H7 (cell line): ENCODE measurements at regions not wholly inside any gene's neighbourhood (a gene's known extent, or its start where the extent isn't known, plus 50 kb on each side); places are given as distances from the start of the nearest gene placed in this dataset.
"Not testable (repeated sequence)": the region's sequence is repeated elsewhere in the genome, so short reads cannot be mapped to it uniquely, and the experiment has no call there.

Source experiments
- DNase-seq: peaks from one replicate; pipeline ENCODE4 v3.0.0; 2012
- H3K27me3 ChIP-seq: 2 replicates; pipeline ENCODE4 v1.6.0; 2011; ENCODE audit warnings: mild to moderate bottlenecking, low read length; ENCODE audit not compliant: control insufficient read depth, insufficient read depth
- H3K36me3 ChIP-seq: replicated peaks from 2 replicates; pipeline ENCODE4 v1.5.1; 2011; ENCODE audit warnings: low read length; ENCODE audit not compliant: control insufficient read depth, insufficient read depth
- H3K4me3 ChIP-seq: 2 replicates; pipeline ENCODE4 v1.5.1; 2011; ENCODE audit warnings: low read depth, mild to moderate bottlenecking, control low read depth, low read length, moderate library complexity; ENCODE audit not compliant: insufficient read depth

DNA sequence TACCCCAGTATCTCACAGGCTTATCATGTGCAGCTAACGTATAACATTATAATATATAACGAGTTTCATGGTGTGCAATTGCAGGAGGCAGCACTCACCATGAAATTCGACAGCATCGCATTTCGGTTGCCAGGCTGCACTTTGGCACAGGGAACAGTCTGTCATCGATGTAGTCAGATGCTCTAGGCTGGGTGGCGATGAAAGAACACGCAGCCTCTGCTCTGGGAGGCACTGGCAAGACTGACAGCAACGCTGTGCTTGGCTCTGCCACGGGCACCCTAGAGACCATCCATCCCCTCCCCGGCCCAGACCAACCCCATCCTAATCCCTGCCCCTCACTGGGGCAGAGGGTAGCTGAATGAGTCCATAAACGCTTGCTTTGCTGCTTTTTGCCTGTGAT is 290.8 kb downstream of the MED10 start:
- Histone ChIP-seq H3K36me3 (no peaks in the 10 kb centered on the region), H3K4me3 (no peak overlapping the region), H3K27me3 (no peaks in the 10 kb centered on the region)
- no peak for DNase-seq

GRCh38 chr5:6086871-6087270 is 291.5 kb downstream of the MED10 start:
- H3K36me3 ChIP-seq: no peaks in the 10 kb centered on the region
- H3K4me3 ChIP-seq: no peak overlapping the region
- no peak for DNase-seq
- H3K27me3 ChIP-seq: no peaks in the 10 kb centered on the region

DNA sequence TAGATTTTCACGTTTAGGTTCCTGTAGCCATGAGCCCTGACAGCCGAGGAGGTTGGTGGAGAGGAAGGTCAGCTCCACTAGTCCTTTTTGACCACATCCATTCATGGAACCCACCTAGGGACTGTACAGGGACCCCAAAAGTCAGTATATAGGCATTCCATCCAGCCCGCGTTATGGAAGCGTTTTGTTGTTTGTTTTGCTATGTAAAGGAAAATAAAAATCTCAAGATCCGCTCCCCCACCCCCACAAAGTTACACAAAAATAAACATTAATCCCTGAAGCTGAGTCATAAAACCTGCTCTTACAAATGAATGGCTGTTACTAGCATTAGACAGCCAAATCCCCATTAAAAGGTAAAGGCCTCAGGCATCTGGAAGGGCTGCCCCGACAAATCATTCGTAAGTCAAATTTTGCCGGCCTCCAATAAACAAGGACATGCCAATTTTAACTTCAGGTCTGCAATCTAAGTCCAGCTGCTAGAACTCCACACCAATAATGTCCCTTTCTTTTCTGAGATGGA is 292.9 kb downstream of the MED10 start:
- Histone ChIP-seq H3K4me3 (no peak overlapping the region), H3K36me3 (no peaks in the 10 kb centered on the region), H3K27me3 (no peaks in the 10 kb centered on the region)
- no peak for DNase-seq

DNA sequence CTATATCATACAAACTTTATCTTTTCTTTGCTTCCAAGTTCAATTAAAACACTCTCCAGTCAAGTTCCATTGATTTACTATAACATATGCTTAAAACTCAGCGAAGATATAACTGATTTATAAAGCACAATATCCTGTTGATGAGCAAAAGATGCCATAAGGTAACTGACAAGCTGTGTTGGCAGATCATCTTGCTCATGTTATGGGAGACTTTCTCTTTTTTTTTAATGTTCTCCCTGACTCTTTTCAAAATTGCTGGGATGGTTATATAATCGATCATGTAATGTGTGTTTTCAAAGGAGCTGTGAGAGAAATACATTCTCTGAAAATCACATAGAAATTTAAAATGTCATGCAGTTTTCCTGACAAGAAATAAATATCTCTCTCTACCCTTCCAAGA is 293.5 kb downstream of the MED10 start:
- no peak for DNase-seq
- Histone ChIP-seq H3K27me3 (no peaks in the 10 kb centered on the region), H3K4me3 (no peak overlapping the region), H3K36me3 (no peaks in the 10 kb centered on the region)

DNA sequence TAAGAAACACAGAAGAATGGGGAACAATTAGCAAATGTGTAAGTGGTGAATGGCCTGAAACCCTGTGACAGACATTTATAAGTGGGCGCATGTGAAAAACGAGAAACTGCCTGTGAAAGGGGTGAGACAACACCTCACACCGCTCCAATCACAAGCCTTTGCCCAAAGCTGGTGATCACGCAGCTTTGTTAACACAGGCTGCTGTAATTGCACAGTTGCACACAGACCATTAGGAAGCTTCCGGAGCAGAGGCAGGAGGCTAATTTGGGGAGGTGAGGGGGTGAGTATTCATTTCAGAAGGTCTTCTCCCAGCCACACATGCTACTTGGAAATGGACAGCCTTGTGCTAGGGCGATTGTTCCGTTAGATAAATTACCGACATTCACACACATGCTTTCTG is 294.0 kb downstream of the MED10 start:
- no peak for DNase-seq
- Histone ChIP-seq H3K36me3 (no peaks in the 10 kb centered on the region), H3K27me3 (no peaks in the 10 kb centered on the region), H3K4me3 (no peak overlapping the region)

GRCh38 chr5:6083311-6083978 is 294.9 kb downstream of the MED10 start:
- no peak overlapping the region for H3K4me3 ChIP-seq
- H3K27me3 ChIP-seq: no peaks in the 10 kb centered on the region
- H3K36me3 ChIP-seq: no peaks in the 10 kb centered on the region
- DNase-seq: peak; percentile 35

- Histone ChIP-seq H3K36me3 (no peaks in the 10 kb centered on the region), H3K4me3 (no peak overlapping the region), H3K27me3 (no peaks in the 10 kb centered on the region)
- DNase-seq: no peak
These were observed 295.7 kb downstream of the MED10 start for GRCh38 chr5:6082685-6083084.

DNA sequence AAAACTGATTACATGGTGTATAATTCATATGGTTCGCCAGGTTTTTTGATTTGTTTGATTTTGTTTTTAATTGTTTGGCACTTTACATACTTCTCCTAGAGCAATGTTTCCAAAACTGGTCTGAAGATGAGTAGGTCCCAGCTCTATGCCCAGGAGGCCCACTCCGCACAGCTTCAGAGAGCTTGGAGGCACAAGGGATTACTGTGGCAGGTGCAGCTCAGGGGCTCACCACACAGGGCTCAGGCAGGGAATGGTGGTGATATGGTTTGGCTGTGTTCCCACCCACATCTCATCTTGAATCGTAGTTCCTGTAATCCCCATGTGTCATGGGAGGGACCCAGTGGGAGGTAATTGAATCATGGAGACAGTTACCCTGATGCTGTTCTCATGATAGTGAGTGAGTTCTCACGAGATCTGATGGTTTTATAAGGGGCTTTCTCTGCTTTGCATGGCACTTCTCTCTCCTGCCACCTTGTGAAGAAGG is 296.6 kb downstream of the MED10 start:
- Histone ChIP-seq H3K27me3 (no peaks in the 10 kb centered on the region), H3K4me3 (no peak overlapping the region), H3K36me3 (no peaks in the 10 kb centered on the region)
- no peak for DNase-seq

DNA sequence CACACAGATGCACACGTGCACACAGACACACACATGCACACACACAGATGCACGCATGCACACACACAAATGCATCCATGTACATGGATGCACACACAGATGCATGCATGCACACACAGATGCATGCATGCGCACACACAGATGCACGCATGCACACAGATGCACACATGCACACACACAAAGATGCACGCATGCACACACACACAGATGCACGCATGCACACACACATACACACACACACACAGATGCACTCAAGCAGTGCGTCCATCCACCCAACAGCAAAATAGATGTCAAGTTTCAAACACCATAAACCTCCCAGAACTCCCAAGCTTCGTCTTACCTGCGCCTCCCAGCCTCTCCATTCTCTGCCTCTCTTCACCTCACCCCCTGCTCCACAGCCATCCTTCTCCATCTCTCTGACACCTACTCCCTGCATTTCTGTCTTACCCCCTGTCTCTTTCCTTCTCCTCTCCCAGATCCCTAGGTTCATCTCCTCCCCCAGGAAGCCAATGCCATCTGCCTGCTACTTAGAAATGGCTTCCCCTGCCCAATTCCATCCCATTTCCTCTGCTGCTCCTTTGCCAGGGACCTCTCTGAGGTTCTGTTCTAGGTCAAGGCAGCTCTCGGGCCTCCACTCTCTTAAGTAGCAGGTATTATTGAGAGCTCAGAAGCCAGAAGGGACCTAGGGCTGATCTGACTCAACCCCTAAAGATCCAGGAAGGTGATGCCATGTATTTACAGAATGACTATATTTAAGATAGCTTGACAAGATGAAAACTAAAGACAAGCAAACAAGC is 297.2 kb downstream of the MED10 start:
- DNase-seq: no peak
- Histone ChIP-seq H3K27me3 (no peaks in the 10 kb centered on the region), H3K36me3 (no peaks in the 10 kb centered on the region), H3K4me3 (no peak overlapping the region)

DNA sequence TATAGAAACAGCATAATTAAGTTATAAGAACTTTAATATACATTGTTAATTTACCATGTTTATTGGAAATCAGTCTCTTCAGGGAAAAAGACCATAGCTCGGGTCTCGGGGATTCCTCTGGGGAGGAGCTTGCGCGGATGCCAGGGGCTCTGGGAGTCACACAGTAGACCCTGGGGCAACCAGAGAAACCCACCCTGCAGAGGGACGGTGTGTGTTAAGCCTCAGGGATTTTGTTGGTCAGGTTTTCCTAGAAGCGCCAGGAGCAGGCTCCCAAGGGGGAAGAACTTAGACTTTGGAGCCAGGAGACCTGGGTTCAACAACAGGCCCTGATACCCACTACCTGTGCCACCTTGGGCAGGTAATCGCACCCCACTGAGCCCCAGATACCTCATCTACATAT is 297.9 kb downstream of the MED10 start:
- no peaks in the 10 kb centered on the region for H3K27me3 ChIP-seq
- no peak overlapping the region for H3K4me3 ChIP-seq
- DNase-seq: no peak
- H3K36me3 ChIP-seq: no peaks in the 10 kb centered on the region

- Histone ChIP-seq H3K27me3 (no peaks in the 10 kb centered on the region; the same call in 1 of the 2 replicates), H3K36me3 (no peaks in the 10 kb centered on the region), H3K4me3 (no peak overlapping the region)
- no peak for DNase-seq
These were observed 299.5 kb downstream of the MED10 start for GRCh38 chr5:6078881-6079280.

- DNase-seq: no peak
- H3K36me3 ChIP-seq: no peaks in the 10 kb centered on the region
- no peak overlapping the region for H3K4me3 ChIP-seq
- H3K27me3 ChIP-seq: no peaks in the 10 kb centered on the region; the same call in 1 of the 2 replicates
These were observed 301.8 kb downstream of the MED10 start for GRCh38 chr5:6076341-6077239.

- not testable (repeated sequence) for H3K4me3 ChIP-seq, DNase-seq, H3K27me3 ChIP-seq, H3K36me3 ChIP-seq
These were observed 305.9 kb downstream of the MED10 start for GRCh38 chr5:6072488-6072887.

GRCh38 chr5:6069496-6070185 is 308.7 kb downstream of the MED10 start:
- H3K36me3 ChIP-seq: no peaks in the 10 kb centered on the region
- H3K27me3 ChIP-seq: no peaks in the 10 kb centered on the region
- no peak for DNase-seq
- no peak overlapping the region for H3K4me3 ChIP-seq
